Activated naive CD8-positive, alpha-beta T cell treated with anti-CD3 and anti-CD28 coated beads, Interleukin-2, amount 50 U/mL, for 24 hours (primary cell): ENCODE measurements at regions not wholly inside any gene's neighbourhood (a gene's known extent, or its start where the extent isn't known, plus 50 kb on each side); places are given as distances from the start of the nearest gene placed in this dataset.
A peak's percentile ranks its signal among the peaks of the same experiment; 100 is the strongest.

Source experiments
- ATAC-seq: fragments of 150-1000 bp; cut with Tn5 transposase; one replicate; pipeline ENCODE4 v1.10.0; 2021
- DNase-seq: peaks from one replicate; pipeline ENCODE4 v3.0.0; 2021
- H3K27ac Mint-ChIP-seq: one replicate; pipeline ENCODE4 v1.8.0; 2021; ENCODE audit warnings: mild to moderate bottlenecking, mixed read lengths
- H3K27me3 Mint-ChIP-seq: one replicate; pipeline ENCODE4 v1.8.0; 2021; ENCODE audit warnings: mixed read lengths
- H3K36me3 Mint-ChIP-seq: one replicate; pipeline ENCODE4 v1.8.0; 2021; ENCODE audit warnings: low read depth, mixed read lengths
- H3K4me1 Mint-ChIP-seq: one replicate; pipeline ENCODE4 v1.8.0; 2021; ENCODE audit warnings: mixed read lengths
- H3K4me3 Mint-ChIP-seq: one replicate; pipeline ENCODE4 v1.8.0; 2021; ENCODE audit warnings: mild to moderate bottlenecking, moderate library complexity, mixed read lengths
- H3K9me3 Mint-ChIP-seq: one replicate; pipeline ENCODE4 v1.8.0; 2021; ENCODE audit warnings: mixed read lengths

- H3K27ac Mint-ChIP-seq = no peak overlapping the region
- H3K4me3 Mint-ChIP-seq = no peak overlapping the region
- DNase-seq (no peak), ATAC-seq (no peak)
- no peaks in the 10 kb centered on the region for H3K9me3 Mint-ChIP-seq
- no peaks in the 10 kb centered on the region for H3K4me1 Mint-ChIP-seq
- no peaks in the 10 kb centered on the region for H3K36me3 Mint-ChIP-seq
- peaks cover 5% of the 10 kb centered on the region for H3K27me3 Mint-ChIP-seq
These were observed 51.3 kb upstream of the ITSN2 start for GRCh38 chr2:24411488-24412151.

GRCh38 chr2:24410976-24411375 lies 50.6 kb upstream of the ITSN2 start:
- Mint-ChIP-seq H3K27me3 (peaks cover 5% of the 10 kb centered on the region), H3K4me1 (no peaks in the 10 kb centered on the region), H3K27ac (no peak overlapping the region), H3K36me3 (no peaks in the 10 kb centered on the region), H3K4me3 (no peak overlapping the region), H3K9me3 (no peaks in the 10 kb centered on the region)
- no peak for DNase-seq
- no peak for ATAC-seq

GRCh38 chr2:24409700-24410556 lies 49.6 kb upstream of the ITSN2 start:
- peak; percentile 66 for ATAC-seq
- DNase-seq = peak; percentile 15
- Mint-ChIP-seq H3K36me3 (no peaks in the 10 kb centered on the region), H3K4me1 (no peaks in the 10 kb centered on the region), H3K27me3 (peaks cover 5% of the 10 kb centered on the region), H3K9me3 (no peaks in the 10 kb centered on the region), H3K27ac (no peak overlapping the region), H3K4me3 (no peak overlapping the region)
